ENCODE measurements at regions not wholly inside any gene's neighbourhood (a gene's known extent, or its start where the extent isn't known, plus 50 kb on each side); places are given as distances from the start of the nearest gene placed in this dataset.

DNA sequence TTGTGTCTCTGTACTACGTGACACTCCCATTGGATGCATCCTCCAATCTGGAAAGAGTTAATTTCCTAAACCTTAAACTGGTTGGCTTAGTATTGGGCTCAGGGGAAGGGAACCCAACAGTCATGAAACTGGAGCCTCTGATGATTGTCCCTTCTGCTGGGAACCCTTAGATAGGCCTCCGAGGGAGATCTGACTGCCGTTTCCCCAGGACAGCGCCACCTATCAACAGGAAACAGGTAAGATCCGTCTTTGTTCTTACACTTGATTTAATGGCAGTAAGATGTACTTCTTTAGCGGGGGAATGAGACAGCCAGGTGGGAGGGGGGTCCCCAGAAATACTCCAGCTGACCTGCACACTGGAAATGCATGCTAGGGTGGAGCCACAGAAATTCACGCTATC lies 1749.6 kb downstream of the SI start:
- TF ChIP-seq, protein P1, sequence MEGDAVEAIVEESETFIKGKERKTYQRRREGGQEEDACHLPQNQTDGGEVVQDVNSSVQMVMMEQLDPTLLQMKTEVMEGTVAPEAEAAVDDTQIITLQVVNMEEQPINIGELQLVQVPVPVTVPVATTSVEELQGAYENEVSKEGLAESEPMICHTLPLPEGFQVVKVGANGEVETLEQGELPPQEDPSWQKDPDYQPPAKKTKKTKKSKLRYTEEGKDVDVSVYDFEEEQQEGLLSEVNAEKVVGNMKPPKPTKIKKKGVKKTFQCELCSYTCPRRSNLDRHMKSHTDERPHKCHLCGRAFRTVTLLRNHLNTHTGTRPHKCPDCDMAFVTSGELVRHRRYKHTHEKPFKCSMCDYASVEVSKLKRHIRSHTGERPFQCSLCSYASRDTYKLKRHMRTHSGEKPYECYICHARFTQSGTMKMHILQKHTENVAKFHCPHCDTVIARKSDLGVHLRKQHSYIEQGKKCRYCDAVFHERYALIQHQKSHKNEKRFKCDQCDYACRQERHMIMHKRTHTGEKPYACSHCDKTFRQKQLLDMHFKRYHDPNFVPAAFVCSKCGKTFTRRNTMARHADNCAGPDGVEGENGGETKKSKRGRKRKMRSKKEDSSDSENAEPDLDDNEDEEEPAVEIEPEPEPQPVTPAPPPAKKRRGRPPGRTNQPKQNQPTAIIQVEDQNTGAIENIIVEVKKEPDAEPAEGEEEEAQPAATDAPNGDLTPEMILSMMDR (IDR thresholded peaks at IDR 0.05 in 4 of 5, conservative IDR thresholded peaks at IDR 0.05 in 1 of 5): no peak
- no peak for TF ChIP-seq POLR2A (IDR thresholded peaks at IDR 0.05)
- intact Hi-C loops (cut with DNase I; ENCODE audit: low total_unique reads): no loop called here
- DNase-seq (no peak), ATAC-seq (no peak)
- no peaks in the 10 kb centered on the region for H3K9me3 ChIP-seq
- no peaks in the 10 kb centered on the region for H3K27me3 ChIP-seq
- H3K36me3 ChIP-seq: no peaks in the 10 kb centered on the region
- H3K4me1 ChIP-seq: no peaks in the 10 kb centered on the region
- no peak overlapping the region for H3K27ac ChIP-seq
- no peak overlapping the region for H3K4me3 ChIP-seq
- in situ Hi-C loops (cut with MboI; ENCODE audit: low sequenced_read_pairs in 4 of 4): no loop called here

DNA sequence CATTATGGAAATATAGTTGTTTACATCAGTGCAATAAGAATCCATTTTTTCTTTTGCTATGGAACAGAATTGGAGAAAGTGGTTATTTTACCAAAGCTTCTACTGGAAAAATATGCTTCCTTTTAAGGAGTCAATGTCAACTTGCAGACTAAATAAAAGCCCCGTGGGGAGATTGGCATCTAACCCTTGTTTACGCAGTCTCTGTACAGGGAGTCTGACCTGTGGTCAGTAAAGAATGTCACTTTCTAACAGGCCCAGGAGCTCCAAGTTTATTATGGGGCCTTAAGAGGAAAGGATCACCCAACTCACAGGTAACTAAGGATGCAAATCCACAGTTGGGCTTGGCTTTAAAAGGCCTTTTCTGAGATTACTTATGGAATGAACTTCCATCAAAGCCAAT lies 1751.2 kb downstream of the SI start:
- DNase-seq: no peak
- no peaks in the 10 kb centered on the region for H3K4me1 ChIP-seq
- intact Hi-C loops (cut with DNase I; ENCODE audit: low total_unique reads): no loop called here
- no peaks in the 10 kb centered on the region for H3K27me3 ChIP-seq
- no peaks in the 10 kb centered on the region for H3K36me3 ChIP-seq
- in situ Hi-C loops (cut with MboI; ENCODE audit: low sequenced_read_pairs in 4 of 4): no loop called here
- TF ChIP-seq POLR2A (IDR thresholded peaks at IDR 0.05): no peak
- TF ChIP-seq, protein P1 (IDR thresholded peaks at IDR 0.05 in 4 of 5, conservative IDR thresholded peaks at IDR 0.05 in 1 of 5): no peak
- no peak overlapping the region for H3K27ac ChIP-seq
- ATAC-seq: no peak
- H3K9me3 ChIP-seq: no peaks in the 10 kb centered on the region
- H3K4me3 ChIP-seq: no peak overlapping the region

DNA sequence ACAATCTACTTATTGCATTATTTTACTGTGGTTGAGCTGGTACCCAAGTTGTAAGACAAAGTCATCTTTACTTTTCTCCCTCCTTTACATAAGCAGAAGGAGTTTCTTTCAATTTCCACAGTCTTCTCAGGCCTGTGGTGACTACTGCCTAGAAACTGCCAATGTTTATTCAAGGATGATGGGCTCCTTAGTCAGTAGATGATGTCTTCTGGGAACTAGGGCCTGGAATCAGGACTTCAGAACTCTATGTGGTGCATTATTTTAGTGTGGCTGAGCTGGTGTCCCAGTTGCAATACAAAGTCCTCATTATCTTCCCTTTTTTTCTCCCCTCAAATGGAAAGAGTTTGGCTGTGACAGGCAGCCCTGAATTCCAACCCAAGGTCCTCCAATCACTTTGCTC lies 1762.5 kb downstream of the SI start:
- TF ChIP-seq, protein P1 (IDR thresholded peaks at IDR 0.05 in 4 of 5, conservative IDR thresholded peaks at IDR 0.05 in 1 of 5): no peak
- TF ChIP-seq POLR2A (IDR thresholded peaks at IDR 0.05): no peak
- DNase-seq: no peak
- in situ Hi-C loops (cut with MboI; ENCODE audit: low sequenced_read_pairs in 4 of 4): no loop called here

DNA sequence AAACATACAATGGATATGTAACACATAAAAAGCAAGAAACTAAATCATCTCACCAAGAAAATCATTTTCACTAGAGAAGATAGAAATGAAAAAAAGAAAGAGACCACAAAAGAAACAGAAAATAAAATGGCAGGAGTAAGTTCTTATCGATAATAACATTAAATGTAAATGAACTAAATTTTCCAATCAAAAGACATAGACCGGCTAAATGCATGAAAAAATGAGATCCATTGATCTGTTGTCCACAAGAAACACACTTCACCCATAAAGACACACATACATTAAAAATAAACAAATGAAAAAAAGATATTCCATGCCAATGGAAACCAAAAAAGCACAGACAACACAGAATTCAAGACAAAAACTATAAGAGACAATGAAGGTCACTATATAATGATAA lies 1771.9 kb downstream of the SI start:
- TF ChIP-seq POLR2A (IDR thresholded peaks at IDR 0.05): no peak
- TF ChIP-seq, protein P1 (IDR thresholded peaks at IDR 0.05 in 4 of 5, conservative IDR thresholded peaks at IDR 0.05 in 1 of 5): no peak
- intact Hi-C loops (cut with DNase I; ENCODE audit: low total_unique reads): no loop called here
- peak overlapping the region in 1 of 4 donors; percentile 4 for H3K4me3 ChIP-seq
- H3K27me3 ChIP-seq: no peaks in the 10 kb centered on the region
- DNase-seq: no peak
- ATAC-seq: no peak
- H3K4me1 ChIP-seq: no peaks in the 10 kb centered on the region
- H3K27ac ChIP-seq: no peak overlapping the region
- in situ Hi-C loops (cut with MboI; ENCODE audit: low sequenced_read_pairs in 4 of 4): no loop called here
- H3K9me3 ChIP-seq: peaks cover 0 to 4% (median 0%) of the 10 kb centered on the region in 3 donors
- no peaks in the 10 kb centered on the region for H3K36me3 ChIP-seq

More for the DNA sequence above, 1762.5 kb downstream of the SI start:
- H3K4me3 ChIP-seq: no peak overlapping the region
- no peaks in the 10 kb centered on the region for H3K36me3 ChIP-seq
- no peak for ATAC-seq
- no peak overlapping the region for H3K27ac ChIP-seq
- no peaks in the 10 kb centered on the region for H3K4me1 ChIP-seq
- H3K9me3 ChIP-seq: no peaks in the 10 kb centered on the region
- no peaks in the 10 kb centered on the region for H3K27me3 ChIP-seq
- intact Hi-C loops (cut with DNase I; ENCODE audit: low total_unique reads): no loop called here

DNA sequence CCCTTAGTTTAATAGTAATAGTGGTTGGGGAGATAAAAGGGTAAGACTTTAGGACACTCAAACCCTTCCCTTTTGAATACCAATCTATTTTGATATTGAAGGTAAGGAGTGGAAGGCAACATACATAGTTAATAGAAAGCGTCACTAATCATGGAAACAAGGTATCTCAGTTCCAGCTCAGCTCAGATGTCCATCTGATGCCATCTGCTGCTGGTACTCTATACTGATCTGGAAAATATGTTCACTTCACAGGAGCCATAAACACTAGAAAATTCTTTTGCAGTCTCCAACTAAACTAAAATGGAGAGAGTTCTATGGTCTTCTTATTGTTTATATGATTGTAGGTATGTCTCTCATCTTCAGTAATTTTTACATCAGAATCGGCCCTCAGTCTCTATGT lies 1777.1 kb downstream of the OTOL1 start:
- Histone ChIP-seq H3K9me3 (no peaks in the 10 kb centered on the region), H3K27me3 (no peaks in the 10 kb centered on the region), H3K4me1 (no peaks in the 10 kb centered on the region), H3K27ac (no peak overlapping the region), H3K36me3 (no peaks in the 10 kb centered on the region), H3K4me3 (no peak overlapping the region)
- DNase-seq (no peak), ATAC-seq (no peak)
- intact Hi-C loops (cut with DNase I; ENCODE audit: low total_unique reads) (no loop called here), in situ Hi-C loops (cut with MboI; ENCODE audit: low sequenced_read_pairs in 4 of 4) (no loop called here)
- TF ChIP-seq, protein P1 (IDR thresholded peaks at IDR 0.05 in 4 of 5, conservative IDR thresholded peaks at IDR 0.05 in 1 of 5): no peak
- no peak for TF ChIP-seq POLR2A (IDR thresholded peaks at IDR 0.05)

All from gastrocnemius medialis (tissue), 4 donors.